ENCODE measurements at regions not wholly inside any gene's neighbourhood (a gene's known extent, or its start where the extent isn't known, plus 50 kb on each side); places are given as distances from the start of the nearest gene placed in this dataset.

- H3K27ac ChIP-seq (ENCODE audit: low read depth, low read length) = no peak overlapping the region
- H3K27me3 ChIP-seq (replicated peaks in 1 of 4; ENCODE audit: control insufficient read depth in 3 of 4, extremely low read depth in 1 of 4, insufficient read depth in 3 of 4, low read length in 3 of 4) = 0 out of 7 replicates have a peak, but pooled peaks cover 0 to 2% (median 0%) of the 10 kb centered on the region in 4 experiments
- no peaks in the 10 kb centered on the region for H3K9me3 ChIP-seq (ENCODE audit: insufficient read depth in 2 of 2, low read depth in 1 of 2, low read length in 1 of 2)
- H2BK20ac ChIP-seq (ENCODE audit: low read length) = no peak overlapping the region
- CTCF ChIA-PET (ENCODE audit: partially characterized antibody) = interaction anchor here (0.7 to 1.5 kb wide), 3 partner anchors 9 to 148 kb away, joined by 3 to 6 read pairs (median 3); no protein-coding TSS in a partner anchor
- no peak overlapping the region for H3K18ac ChIP-seq (ENCODE audit: extremely low read depth, low read length)
- H3K4me3 ChIP-seq (ENCODE audit: extremely low read depth in 1 of 4, insufficient read depth in 2 of 4, low read depth in 3 of 4, low read length in 4 of 4) = no peak overlapping the region
- H3K23me2 ChIP-seq (ENCODE audit: low read depth, low read length) = no peaks in the 10 kb centered on the region
- H3K79me1 ChIP-seq (ENCODE audit: low read depth, low read length) = no peaks in the 10 kb centered on the region
- POLR2A ChIA-PET (ENCODE audit: partially characterized antibody) = no interaction called here
- H4K20me1 ChIP-seq (replicated peaks in 1 of 2; ENCODE audit: control insufficient read depth in 1 of 2, insufficient read depth in 2 of 2, low read length in 2 of 2) = no peaks in the 10 kb centered on the region
- no peak overlapping the region for H4K8ac ChIP-seq (ENCODE audit: extremely low read depth, insufficient read depth, low read length)
- no peaks in the 10 kb centered on the region for H3K79me2 ChIP-seq (ENCODE audit: control insufficient read depth in 1 of 2, insufficient read depth in 2 of 2, low read length in 2 of 2)
- no peak for FAIRE-seq
- H2BK5ac ChIP-seq (ENCODE audit: low read depth, low read length) = no peak overlapping the region
- no peak overlapping the region for H2BK12ac ChIP-seq (ENCODE audit: low read depth, low read length)
- H2BK120ac ChIP-seq (replicated peaks; ENCODE audit: low read depth, low read length) = no peak overlapping the region
- H4K91ac ChIP-seq (replicated peaks; ENCODE audit: insufficient read length, low read length) = no peak overlapping the region
- no peak overlapping the region for H4K5ac ChIP-seq (ENCODE audit: insufficient read length, low read depth, low read length)
- H2AFZ ChIP-seq (ENCODE audit: low read length) = no peak overlapping the region
- H3K23ac ChIP-seq (ENCODE audit: insufficient read length) = no peak overlapping the region
- no peak overlapping the region for H3K9ac ChIP-seq (replicated peaks in 1 of 4; ENCODE audit: extremely low read depth in 1 of 4, low read depth in 3 of 4, low read length in 3 of 4)
- H3K14ac ChIP-seq (ENCODE audit: insufficient read length) = no peak overlapping the region
- H3K4me1 ChIP-seq (replicated peaks in 1 of 4; ENCODE audit: control insufficient read depth in 3 of 4, insufficient read depth in 4 of 4, low read length in 3 of 4) = no peaks in the 10 kb centered on the region
- no peak overlapping the region for H3K4me2 ChIP-seq (ENCODE audit: insufficient read depth in 1 of 2, low read depth in 2 of 2, low read length in 2 of 2)
- H3K36me3 ChIP-seq (ENCODE audit: control insufficient read depth in 2 of 4, insufficient read depth in 4 of 4, low read length in 3 of 4) = no peaks in the 10 kb centered on the region
- no peak overlapping the region for H2BK15ac ChIP-seq (ENCODE audit: low read length)
- H3K56ac ChIP-seq (replicated peaks; ENCODE audit: insufficient read length, low read depth, low read length) = no peak overlapping the region
- 88% methylated on average over 9 of the region's 9 CpGs; no CpG with 5 or more reads in 1 of the 2 experiments for WGBS, 2 experiments (ENCODE audit: extremely low coverage in 1 of 2, insufficient coverage in 1 of 2, insufficient read length in 1 of 2, insufficient replicate concordance in 2 of 2, low coverage in 1 of 2, low lambda C conversion rate in 2 of 2, missing lambda C conversion rate in 1 of 2)
- no peak for DNase-seq (ENCODE audit: low read depth in 1 of 2, low spot score in 2 of 2)
- H3K4ac ChIP-seq (replicated peaks; ENCODE audit: insufficient read length, low read depth, low read length) = no peak overlapping the region
- TF ChIP-seq BACH1 (IDR thresholded peaks at IDR 0.05; ENCODE audit: low read length) = no peak
- no peak for TF ChIP-seq CREB1 (IDR thresholded peaks at IDR 0.05)
- TF ChIP-seq TAF1 (IDR thresholded peaks at IDR 0.05; ENCODE audit: low read depth, low read length) = no peak
- TF ChIP-seq CEBPB (IDR thresholded peaks at IDR 0.05; ENCODE audit: low read depth, low read length) = no peak
- TF ChIP-seq NANOG (IDR thresholded peaks at IDR 0.05; ENCODE audit: insufficient read depth, low read depth, low read length, poor library complexity, severe bottlenecking) = no peak
- no peak for TF ChIP-seq POU5F1 (IDR thresholded peaks at IDR 0.05; ENCODE audit: low read depth, low read length)
- TF ChIP-seq EGR1 (IDR thresholded peaks at IDR 0.05; ENCODE audit: borderline replicate concordance, low read depth, low read length) = no peak
- no peak for TF ChIP-seq SIN3A (conservative IDR thresholded peaks at IDR 0.05 in 1 of 2, IDR thresholded peaks at IDR 0.05 in 1 of 2; ENCODE audit: low read depth in 1 of 2, low read length in 2 of 2)
- TF ChIP-seq BRCA1 (IDR thresholded peaks at IDR 0.05; ENCODE audit: low read depth, low read length) = no peak
- no peak for TF ChIP-seq SRF (IDR thresholded peaks at IDR 0.05; ENCODE audit: low read depth, low read length)
- H2AK5ac ChIP-seq (ENCODE audit: low read depth, low read length) = no peak overlapping the region
Observed at GRCh38 chr16:50954469-50954868, 196.6 kb downstream of the SALL1 start.
